ENCODE measurements at regions not wholly inside any gene's neighbourhood (a gene's known extent, or its start where the extent isn't known, plus 50 kb on each side); places are given as distances from the start of the nearest gene placed in this dataset.

DNA sequence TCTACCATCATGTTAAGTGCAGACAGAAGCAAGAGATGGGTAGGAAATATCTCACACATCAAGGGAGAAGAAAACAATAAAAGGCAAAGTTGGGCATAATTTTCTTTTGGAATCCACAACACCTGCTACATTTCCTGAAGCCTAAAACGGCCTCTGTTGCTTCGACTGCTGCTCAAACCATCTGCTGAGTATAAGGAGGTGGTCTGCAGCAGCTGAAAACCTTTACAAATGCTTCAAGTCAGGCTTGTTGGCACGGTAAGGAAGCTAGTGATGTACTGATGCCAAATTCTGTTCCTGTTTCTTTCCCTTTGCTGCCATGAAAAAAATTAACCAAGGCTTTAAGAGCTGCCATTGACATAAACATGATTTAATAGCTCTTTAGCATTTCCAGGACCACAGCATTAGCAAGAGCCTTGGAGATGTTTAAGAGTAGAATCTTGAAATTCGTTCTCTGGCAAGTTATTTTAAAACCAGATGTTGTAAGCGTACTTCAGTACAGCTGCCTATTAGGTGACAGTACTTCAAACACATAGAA lies 75.6 kb downstream of the DMRTA1 start:
- in situ Hi-C loops (cut with MboI; ENCODE audit: low sequenced_read_pairs), result no loop called here

More for the DNA sequence above, 75.6 kb downstream of the DMRTA1 start:
- no peak overlapping the region for H3K27ac ChIP-seq (ENCODE audit: insufficient read depth, low read length)
- H3K4ac ChIP-seq (ENCODE audit: low read depth, low read length), result no peak overlapping the region
- no peak overlapping the region for H3K56ac ChIP-seq (ENCODE audit: extremely low read depth, insufficient read depth, low read length)
- H3K79me1 ChIP-seq (ENCODE audit: low read depth in 1 of 2, low read length in 2 of 2), result no peaks in the 10 kb centered on the region
- no CpG with 5 or more reads among the region's 5 CpGs for WGBS, 2 experiments (ENCODE audit: extremely low coverage in 2 of 2, insufficient read length in 1 of 2)
- H3K9me1 ChIP-seq (ENCODE audit: insufficient read depth, low read length), result no peaks in the 10 kb centered on the region
- H2AK9ac ChIP-seq (replicated peaks; ENCODE audit: low read depth, low read length, poor library complexity), result no peak overlapping the region
- no peaks in the 10 kb centered on the region for H3K36me3 ChIP-seq (ENCODE audit: control insufficient read depth, insufficient read depth, low read length)
- DNase-seq (no peak), ATAC-seq (ENCODE audit: low read depth) (no peak)
- H4K20me1 ChIP-seq (ENCODE audit: insufficient read depth, low read length), result no peaks in the 10 kb centered on the region
- no peak overlapping the region for H3K4me2 ChIP-seq (ENCODE audit: low read depth, low read length)
- no peak overlapping the region for H2BK20ac ChIP-seq (ENCODE audit: low read depth, low read length)
- no peak overlapping the region for H3K14ac ChIP-seq (replicated peaks; ENCODE audit: low read depth, low read length)
- H2BK15ac ChIP-seq (ENCODE audit: low read depth, low read length), result no peak overlapping the region
- H2BK120ac ChIP-seq (ENCODE audit: low read depth, low read length), result no peak overlapping the region
- no peak overlapping the region for H3K4me3 ChIP-seq (ENCODE audit: insufficient read depth, low read depth, low read length)
- H2BK5ac ChIP-seq (ENCODE audit: low read depth, low read length, poor library complexity, severe bottlenecking), result no peak overlapping the region
- H4K5ac ChIP-seq (ENCODE audit: low read depth, low read length), result no peak overlapping the region
- no peak overlapping the region for H3K23ac ChIP-seq (ENCODE audit: low read depth, low read length)
- H3K9me3 ChIP-seq (ENCODE audit: control insufficient read depth, insufficient read depth, low read length), result no peaks in the 10 kb centered on the region
- ChIA-PET POLR2A (ENCODE audit: unreplicated experiment) (no interaction called here), CTCF (no interaction called here)
- dilution Hi-C loops (cut with HindIII; ENCODE audit: low sequenced_read_pairs, unreplicated experiment) (no loop called here), intact Hi-C loops (cut with micrococcal nuclease) (no loop called here)
- no peak overlapping the region for H4K91ac ChIP-seq (ENCODE audit: insufficient read depth, low read depth, low read length)
- TF ChIP-seq MAFK (IDR thresholded peaks at IDR 0.05; ENCODE audit: low read depth, low read length) (no peak), CEBPB (IDR thresholded peaks at IDR 0.05; ENCODE audit: low read depth, low read length) (no peak), ELK1 (IDR thresholded peaks at IDR 0.05; ENCODE audit: borderline replicate concordance, low read depth, low read length) (no peak), BHLHE40 (IDR thresholded peaks at IDR 0.05; ENCODE audit: low read depth, low read length) (no peak), FOS (IDR thresholded peaks at IDR 0.05; ENCODE audit: low read depth, low read length) (no peak), NFE2L2 (IDR thresholded peaks at IDR 0.05; ENCODE audit: low read depth, low read length) (no peak), RFX5 (IDR thresholded peaks at IDR 0.05; ENCODE audit: low read depth, low read length) (no peak)
- TF ChIP-seq, protein P1, sequence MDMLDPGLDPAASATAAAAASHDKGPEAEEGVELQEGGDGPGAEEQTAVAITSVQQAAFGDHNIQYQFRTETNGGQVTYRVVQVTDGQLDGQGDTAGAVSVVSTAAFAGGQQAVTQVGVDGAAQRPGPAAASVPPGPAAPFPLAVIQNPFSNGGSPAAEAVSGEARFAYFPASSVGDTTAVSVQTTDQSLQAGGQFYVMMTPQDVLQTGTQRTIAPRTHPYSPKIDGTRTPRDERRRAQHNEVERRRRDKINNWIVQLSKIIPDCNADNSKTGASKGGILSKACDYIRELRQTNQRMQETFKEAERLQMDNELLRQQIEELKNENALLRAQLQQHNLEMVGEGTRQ (IDR thresholded peaks at IDR 0.05; ENCODE audit: low read depth, low read length), result no peak
- no peak overlapping the region for H4K8ac ChIP-seq (ENCODE audit: low read depth in 2 of 2, low read length in 2 of 2)
- no peak overlapping the region for H3K9ac ChIP-seq (ENCODE audit: low read depth, low read length)
- no peak overlapping the region for H2AFZ ChIP-seq (replicated peaks; ENCODE audit: low read length, poor library complexity)
- H3K4me1 ChIP-seq (ENCODE audit: control insufficient read depth, insufficient read depth, low read length), result no peaks in the 10 kb centered on the region
- no peaks in the 10 kb centered on the region for H3K27me3 ChIP-seq (ENCODE audit: control insufficient read depth, insufficient read depth, low read length)
- no peak overlapping the region for H3K18ac ChIP-seq (ENCODE audit: low read depth, low read length)
- no peak overlapping the region for H2AK5ac ChIP-seq (ENCODE audit: low read depth, low read length)
- BruUV-seq (replicated peaks), result no TSS peak

Measured in IMR-90 (cell line).